HG02763 (cell line): ENCODE measurements at regions not wholly inside any gene's neighbourhood (a gene's known extent, or its start where the extent isn't known, plus 50 kb on each side); places are given as distances from the start of the nearest gene placed in this dataset.
"Not testable (repeated sequence)": the region's sequence is repeated elsewhere in the genome, so short reads cannot be mapped to it uniquely, and the experiment has no call there.

Experiments used
- ATAC-seq: cut with Tn5 transposase; IDR thresholded peaks from one replicate; pipeline ENCODE4 v1.9.1; 2021; ENCODE audit warnings: mild to moderate bottlenecking, moderate library complexity; ENCODE audit not compliant: unreplicated experiment

- no peak for ATAC-seq
Observed at GRCh38 chr12:97977870-97978405, 515.3 kb downstream of the RMST start.

- no peak for ATAC-seq
Observed at GRCh38 chr12:97982684-97983083, 520.1 kb downstream of the RMST start.

- no peak for ATAC-seq
Observed at GRCh38 chr12:97983796-97984195, 521.2 kb downstream of the RMST start.

- no peak for ATAC-seq
Observed at GRCh38 chr12:97984436-97984835, 521.8 kb downstream of the RMST start.

GRCh38 chr12:97984974-97985580 is 522.5 kb downstream of the RMST start:
- ATAC-seq: no peak

- ATAC-seq: no peak
Observed at GRCh38 chr12:97985834-97986233, 523.2 kb downstream of the RMST start.

- ATAC-seq: not testable (repeated sequence)
Observed at GRCh38 chr12:97988588-97988987, 526.0 kb downstream of the RMST start.

- ATAC-seq: no peak
Observed at GRCh38 chr12:97989366-97989940, 525.9 kb upstream of the TMPO start.

- no peak for ATAC-seq
Observed at GRCh38 chr12:97994746-97995484, 520.5 kb upstream of the TMPO start.

- no peak for ATAC-seq
Observed at GRCh38 chr12:97995559-97995958, 519.8 kb upstream of the TMPO start.

- ATAC-seq: no peak
Observed at GRCh38 chr12:98001430-98001829, 514.0 kb upstream of the TMPO start.

GRCh38 chr12:98002887-98003493 is 512.4 kb upstream of the TMPO start:
- peak; percentile 66 for ATAC-seq

GRCh38 chr12:98007963-98008362 is 507.4 kb upstream of the TMPO start:
- ATAC-seq: no peak

GRCh38 chr12:98013560-98013959 is 501.8 kb upstream of the TMPO start:
- no peak for ATAC-seq

GRCh38 chr12:98018836-98019235 is 496.6 kb upstream of the TMPO start:
- no peak for ATAC-seq

- no peak for ATAC-seq
Observed at GRCh38 chr12:98020376-98020775, 495.0 kb upstream of the TMPO start.

- ATAC-seq: no peak
Observed at GRCh38 chr12:98022961-98023360, 492.4 kb upstream of the TMPO start.

GRCh38 chr12:98037401-98038140 is 477.8 kb upstream of the TMPO start:
- ATAC-seq: no peak

- no peak for ATAC-seq
Observed at GRCh38 chr12:98042668-98043067, 472.7 kb upstream of the TMPO start.

GRCh38 chr12:98045395-98045794 is 470.0 kb upstream of the TMPO start:
- ATAC-seq: no peak

- ATAC-seq: no peak
Observed at GRCh38 chr12:98048326-98048725, 467.1 kb upstream of the TMPO start.
